ENCODE measurements at regions not wholly inside any gene's neighbourhood (a gene's known extent, or its start where the extent isn't known, plus 50 kb on each side); places are given as distances from the start of the nearest gene placed in this dataset.
A peak's percentile ranks its signal among the peaks of the same experiment; 100 is the strongest.

- TF ChIP-seq TARDBP (IDR thresholded peaks at IDR 0.05; ENCODE audit: borderline replicate concordance) (no peak), ZNF274 (IDR thresholded peaks at IDR 0.05; ENCODE audit: insufficient read depth, insufficient read length) (no peak), LARP7 (IDR thresholded peaks at IDR 0.05) (no peak), POU2F2 (IDR thresholded peaks at IDR 0.05; ENCODE audit: borderline replicate concordance, low read depth, low read length) (peak; percentile 68; the same call in 2 of the 3 replicates), BCL11A (IDR thresholded peaks at IDR 0.05; ENCODE audit: low read depth, low read length) (peak; percentile 50; the same call in 1 of the 2 replicates), FOXK2 (IDR thresholded peaks at IDR 0.05) (no peak), STAT3 (IDR thresholded peaks at IDR 0.05; ENCODE audit: low read depth, low read length) (no peak), MTA3 (IDR thresholded peaks at IDR 0.05; ENCODE audit: borderline replicate concordance, low read length) (no peak), SUZ12 (IDR thresholded peaks at IDR 0.05; ENCODE audit: unreplicated experiment) (no peak), ZZZ3 (IDR thresholded peaks at IDR 0.05; ENCODE audit: control insufficient read depth, insufficient read length, low read depth) (no peak), EED (IDR thresholded peaks at IDR 0.05; ENCODE audit: low read depth) (peak; percentile 100), ZBED1 (IDR thresholded peaks at IDR 0.05; ENCODE audit: borderline replicate concordance) (peak; percentile 81; the same call in 1 of the 2 replicates), MXI1 (IDR thresholded peaks at IDR 0.05; ENCODE audit: low read depth, low read length) (no peak), IRF4 (IDR thresholded peaks at IDR 0.05; ENCODE audit: low read depth, low read length) (peak; percentile 84; the same call in 1 of the 2 replicates), NR2F1 (conservative IDR thresholded peaks at IDR 0.05) (peak; percentile 37; the same call in 1 of the 2 replicates), ZBTB40 (IDR thresholded peaks at IDR 0.05; ENCODE audit: borderline replicate concordance) (no peak), SIX5 (IDR thresholded peaks at IDR 0.05; ENCODE audit: low read depth, low read length, severe bottlenecking) (no peak), CREB1 (IDR thresholded peaks at IDR 0.05; ENCODE audit: low read depth) (peak; percentile 74), SRF (IDR thresholded peaks at IDR 0.05; ENCODE audit: low read depth in 2 of 2, low read length in 2 of 2) (no peak)
- TF ChIP-seq, protein P1, sequence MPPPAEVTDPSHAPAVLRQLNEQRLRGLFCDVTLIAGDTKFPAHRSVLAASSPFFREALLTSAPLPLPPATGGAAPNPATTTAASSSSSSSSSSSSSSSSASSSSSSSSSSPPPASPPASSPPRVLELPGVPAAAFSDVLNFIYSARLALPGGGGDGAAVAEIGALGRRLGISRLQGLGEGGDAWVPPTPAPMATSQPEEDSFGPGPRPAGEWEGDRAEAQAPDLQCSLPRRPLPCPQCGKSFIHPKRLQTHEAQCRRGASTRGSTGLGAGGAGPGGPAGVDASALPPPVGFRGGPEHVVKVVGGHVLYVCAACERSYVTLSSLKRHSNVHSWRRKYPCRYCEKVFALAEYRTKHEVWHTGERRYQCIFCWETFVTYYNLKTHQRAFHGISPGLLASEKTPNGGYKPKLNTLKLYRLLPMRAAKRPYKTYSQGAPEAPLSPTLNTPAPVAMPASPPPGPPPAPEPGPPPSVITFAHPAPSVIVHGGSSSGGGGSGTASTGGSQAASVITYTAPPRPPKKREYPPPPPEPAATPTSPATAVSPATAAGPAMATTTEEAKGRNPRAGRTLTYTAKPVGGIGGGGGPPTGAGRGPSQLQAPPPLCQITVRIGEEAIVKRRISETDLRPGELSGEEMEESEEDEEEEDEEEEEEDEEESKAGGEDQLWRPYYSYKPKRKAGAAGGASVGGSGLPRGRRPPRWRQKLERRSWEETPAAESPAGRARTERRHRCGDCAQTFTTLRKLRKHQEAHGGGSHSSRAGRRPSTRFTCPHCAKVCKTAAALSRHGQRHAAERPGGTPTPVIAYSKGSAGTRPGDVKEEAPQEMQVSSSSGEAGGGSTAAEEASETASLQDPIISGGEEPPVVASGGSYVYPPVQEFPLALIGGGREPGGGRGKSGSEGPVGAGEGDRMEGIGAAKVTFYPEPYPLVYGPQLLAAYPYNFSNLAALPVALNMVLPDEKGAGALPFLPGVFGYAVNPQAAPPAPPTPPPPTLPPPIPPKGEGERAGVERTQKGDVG (CRISPR knock-in tag; IDR thresholded peaks at IDR 0.05) = no peak
- TF ChIP-seq, protein P2, sequence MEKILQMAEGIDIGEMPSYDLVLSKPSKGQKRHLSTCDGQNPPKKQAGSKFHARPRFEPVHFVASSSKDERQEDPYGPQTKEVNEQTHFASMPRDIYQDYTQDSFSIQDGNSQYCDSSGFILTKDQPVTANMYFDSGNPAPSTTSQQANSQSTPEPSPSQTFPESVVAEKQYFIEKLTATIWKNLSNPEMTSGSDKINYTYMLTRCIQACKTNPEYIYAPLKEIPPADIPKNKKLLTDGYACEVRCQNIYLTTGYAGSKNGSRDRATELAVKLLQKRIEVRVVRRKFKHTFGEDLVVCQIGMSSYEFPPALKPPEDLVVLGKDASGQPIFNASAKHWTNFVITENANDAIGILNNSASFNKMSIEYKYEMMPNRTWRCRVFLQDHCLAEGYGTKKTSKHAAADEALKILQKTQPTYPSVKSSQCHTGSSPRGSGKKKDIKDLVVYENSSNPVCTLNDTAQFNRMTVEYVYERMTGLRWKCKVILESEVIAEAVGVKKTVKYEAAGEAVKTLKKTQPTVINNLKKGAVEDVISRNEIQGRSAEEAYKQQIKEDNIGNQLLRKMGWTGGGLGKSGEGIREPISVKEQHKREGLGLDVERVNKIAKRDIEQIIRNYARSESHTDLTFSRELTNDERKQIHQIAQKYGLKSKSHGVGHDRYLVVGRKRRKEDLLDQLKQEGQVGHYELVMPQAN (conservative IDR thresholded peaks at IDR 0.05) = no peak
- TF ChIP-seq, protein P3, sequence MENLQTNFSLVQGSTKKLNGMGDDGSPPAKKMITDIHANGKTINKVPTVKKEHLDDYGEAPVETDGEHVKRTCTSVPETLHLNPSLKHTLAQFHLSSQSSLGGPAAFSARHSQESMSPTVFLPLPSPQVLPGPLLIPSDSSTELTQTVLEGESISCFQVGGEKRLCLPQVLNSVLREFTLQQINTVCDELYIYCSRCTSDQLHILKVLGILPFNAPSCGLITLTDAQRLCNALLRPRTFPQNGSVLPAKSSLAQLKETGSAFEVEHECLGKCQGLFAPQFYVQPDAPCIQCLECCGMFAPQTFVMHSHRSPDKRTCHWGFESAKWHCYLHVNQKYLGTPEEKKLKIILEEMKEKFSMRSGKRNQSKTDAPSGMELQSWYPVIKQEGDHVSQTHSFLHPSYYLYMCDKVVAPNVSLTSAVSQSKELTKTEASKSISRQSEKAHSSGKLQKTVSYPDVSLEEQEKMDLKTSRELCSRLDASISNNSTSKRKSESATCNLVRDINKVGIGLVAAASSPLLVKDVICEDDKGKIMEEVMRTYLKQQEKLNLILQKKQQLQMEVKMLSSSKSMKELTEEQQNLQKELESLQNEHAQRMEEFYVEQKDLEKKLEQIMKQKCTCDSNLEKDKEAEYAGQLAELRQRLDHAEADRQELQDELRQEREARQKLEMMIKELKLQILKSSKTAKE (IDR thresholded peaks at IDR 0.05; ENCODE audit: low read depth, poor library complexity, severe bottlenecking) = peak; percentile 23
Observed at GRCh38 chr16:13441675-13442074, 478.3 kb upstream of the ERCC4 start (continued).
